K562 (cell line): ENCODE measurements at regions not wholly inside any gene's neighbourhood (a gene's known extent, or its start where the extent isn't known, plus 50 kb on each side); places are given as distances from the start of the nearest gene placed in this dataset.

Experiments
- ATAC-seq: fragments of 200-7000 bp; cut with Tn5 transposase; 3 replicates; pipeline ENCODE4 v1.9.1; 2020; ENCODE audit warnings: moderate library complexity
- BruUV-seq: library from RNA; stranded (reverse); fragments of 400-500 nt; replicated peaks from 2 replicates; lab custom pipeline; 2021; lab: Mats Ljungman, UMichigan
- CTCF ChIA-PET: fragments of 300-600 bp; formaldehyde crosslinking; extraction: SDS; loops from one replicate; lab custom pipeline; 2021; ENCODE audit warnings: low intra/inter-chr PET ratio; lab: Yijun Ruan, JAX
- POLR2A ChIA-PET: fragments of 300-600, 350-650 bp; sonication (Branson Sonifier 250); formaldehyde crosslinking; extraction: SDS; loops from one replicate; lab custom pipeline; 2021; ENCODE audit warnings: antibody characterized with exemption, inconsistent platforms; lab: Yijun Ruan, JAX
- DNase-seq, 4 experiments: peaks; one replicate each; pipeline versions ENCODE4 v3.0.0 to v3.0.0-alpha.2; 2011 to 2018; ENCODE audit warnings: low spot score in 3 of 4, mixed read lengths in 3 of 4; ENCODE audit errors: extremely low read depth in 1 of 4
- FAIRE-seq: peaks from 2 replicates; lab custom pipeline; 2011; peaks lifted over from hg19 to GRCh38; lab: Jason Lieb, UNC
- H2AFZ ChIP-seq: 2 replicates; pipeline ENCODE4 v1.6.0; 2011; ENCODE audit warnings: low read depth, low read length, control low read depth, inconsistent platforms
- H3K27ac ChIP-seq: fragments of 200-600 bp; 3 replicates; pipeline ENCODE4 v1.8.0; 2011; ENCODE audit warnings: low read depth, mild to moderate bottlenecking, control low read depth, inconsistent platforms, low read length, moderate library complexity, mixed read lengths; ENCODE audit errors: extremely low read depth
- H3K27me3 ChIP-seq, 2 experiments: fragments of 300-600 bp in 1 of 2; 2 replicates in 1 of 2; 3 replicates in 1 of 2; pipeline versions ENCODE4 v1.6.0 to v1.8.0; 2011; ENCODE audit warnings: inconsistent platforms in 2 of 2, low read length in 2 of 2, mild to moderate bottlenecking in 1 of 2, mixed read lengths in 1 of 2, moderate library complexity in 1 of 2; ENCODE audit not compliant: control insufficient read depth in 2 of 2, insufficient read depth in 2 of 2
- H3K36me3 ChIP-seq: fragments of 300-600 bp; 3 replicates; pipeline ENCODE4 v1.8.0; 2011; ENCODE audit warnings: mild to moderate bottlenecking, low read length, inconsistent platforms; ENCODE audit not compliant: control insufficient read depth, insufficient read depth
- H3K4me1 ChIP-seq, 2 experiments: fragments of 200-600 bp in 1 of 2; replicated peaks in 1 of 2; 2 replicates in 1 of 2; 3 replicates in 1 of 2; pipeline versions ENCODE4 v1.5.1 to v1.8.0; 2011; ENCODE audit warnings: inconsistent platforms in 2 of 2, low read length in 2 of 2, mild to moderate bottlenecking in 1 of 2, mixed read lengths in 1 of 2, moderate library complexity in 1 of 2; ENCODE audit not compliant: control insufficient read depth in 2 of 2, insufficient read depth in 2 of 2
- H3K4me2 ChIP-seq: 2 replicates; pipeline ENCODE4 v1.6.1; 2011; ENCODE audit warnings: low read length, control low read depth, inconsistent platforms, mixed read lengths; ENCODE audit not compliant: insufficient read depth
- H3K4me3 ChIP-seq: fragments of 200-600 bp; sonication (generic), shearing (Covaris generic); 2 replicates; pipeline ENCODE4 v1.5.1; 2016; ENCODE audit warnings: control low read depth, inconsistent platforms
- H3K79me2 ChIP-seq: fragments of 200-600 bp; 3 replicates; pipeline ENCODE4 v1.8.0; 2011; ENCODE audit warnings: low read length, inconsistent platforms; ENCODE audit not compliant: control insufficient read depth, insufficient read depth
- H3K9ac ChIP-seq, 2 experiments: 2 replicates each; pipeline versions ENCODE4 v1.6.0 to v1.6.1; 2011; ENCODE audit warnings: low read depth in 2 of 2, low read length in 2 of 2, control low read depth in 1 of 2, inconsistent platforms in 1 of 2, mild to moderate bottlenecking in 1 of 2, mixed read lengths in 1 of 2; ENCODE audit not compliant: insufficient read depth in 1 of 2
- H3K9me1 ChIP-seq: one replicate; pipeline ENCODE4 v1.6.0; 2011; ENCODE audit warnings: inconsistent platforms, mild to moderate bottlenecking, low read length, moderate library complexity; ENCODE audit not compliant: control insufficient read depth, insufficient read depth
- H3K9me3 ChIP-seq: replicated peaks from 2 replicates; pipeline ENCODE4 v1.5.1; 2011; ENCODE audit warnings: low read depth, low read length, inconsistent platforms; ENCODE audit not compliant: control insufficient read depth, insufficient read depth
- H4K20me1 ChIP-seq: replicated peaks from 2 replicates; pipeline ENCODE4 v1.6.1; 2011; ENCODE audit warnings: low read length, inconsistent platforms, mixed read lengths; ENCODE audit not compliant: control insufficient read depth, insufficient read depth
- RBBP5 ChIP-seq: fragments of 200-600 bp; sonication (generic); IDR thresholded peaks from 2 replicates; pipeline ENCODE4 v1.6.1; 2012; ENCODE audit warnings: borderline replicate concordance, mild to moderate bottlenecking, low read length, control low read depth, inconsistent platforms; ENCODE audit not compliant: insufficient read depth, poor library complexity, severe bottlenecking
- SIN3B ChIP-seq: fragments of 450-650 bp; IDR thresholded peaks from 2 replicates; pipeline ENCODE4 v1.6.1; 2017; ENCODE audit warnings: low read depth, mild to moderate bottlenecking, moderate library complexity
- SMC3 ChIP-seq: conservative IDR thresholded peaks from 2 replicates; pipeline ENCODE4 v1.6.1; 2011; ENCODE audit warnings: low read depth, low read length, improper control_type of control experiment; ENCODE audit not compliant: insufficient read depth
- SP2 ChIP-seq: IDR thresholded peaks from 2 replicates; pipeline ENCODE4 v1.6.1; 2011; ENCODE audit warnings: mild to moderate bottlenecking, low read depth, low read length, moderate library complexity; ENCODE audit not compliant: poor library complexity, severe bottlenecking; ENCODE audit errors: extremely low read depth
- ZNF668 ChIP-seq: fragments of 250-450 bp; sonication (Bioruptor Pico); IDR thresholded peaks from 2 replicates; pipeline ENCODE4 v1.8.0; 2022; ENCODE audit warnings: mild to moderate bottlenecking, inconsistent platforms
- in situ Hi-C: fragments of 300-500 bp; cut with MboI; formaldehyde crosslinking; loops from 4 replicates; pipeline ENCODE4 v1.15.0; 2018; ENCODE audit warnings: inconsistent platforms, mixed read lengths
- intact Hi-C: fragments of 100-400 bp; cut with micrococcal nuclease; formaldehyde crosslinking; loops from 2 replicates; pipeline ENCODE4 v1.14.2; 2022
- TF ChIP-seq, protein P1 (sequence below): sonication (generic); formaldehyde crosslinking; IDR thresholded peaks from 2 replicates; pipeline ENCODE4 v1.8.1; 2023; ENCODE audit warnings: missing genetic modification reagents, mild to moderate bottlenecking, borderline replicate concordance
- TF ChIP-seq, protein P2 (sequence below): fragments of 250-450 bp; sonication (Bioruptor Pico); IDR thresholded peaks from 2 replicates; pipeline ENCODE4 v1.5.0; 2021; ENCODE audit warnings: mild to moderate bottlenecking, moderate library complexity

DNA sequence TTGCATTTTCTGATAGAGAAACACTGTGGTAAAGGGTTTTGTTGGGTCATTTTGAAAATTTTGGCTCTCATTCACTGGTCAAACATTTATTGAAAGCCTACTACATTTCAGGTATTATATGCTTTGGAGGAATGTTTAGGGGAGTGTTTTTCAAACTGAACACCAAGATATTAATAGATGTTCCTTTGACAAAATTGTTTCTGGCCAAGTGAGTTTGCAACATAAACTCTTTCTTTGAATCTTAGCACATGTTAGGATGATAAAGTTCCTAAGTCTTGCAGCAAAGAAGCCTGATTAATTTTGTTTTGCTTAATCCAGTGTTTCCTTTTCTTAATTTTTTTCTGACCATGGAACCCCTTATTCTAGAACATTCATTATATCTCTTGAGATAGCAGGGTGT lies 232.5 kb upstream of the PHYHIPL start:
- CTCF ChIA-PET: no interaction called here
- BruUV-seq: no TSS peak
- Histone ChIP-seq H3K9ac (no peak overlapping the region), H3K27ac (no peak overlapping the region), H3K4me1 (no peaks in the 10 kb centered on the region), H3K9me3 (no peaks in the 10 kb centered on the region), H3K9me1 (no peaks in the 10 kb centered on the region), H3K79me2 (no peaks in the 10 kb centered on the region)
- intact Hi-C loops: no loop called here
- FAIRE-seq: no peak
- no peak for ATAC-seq
- TF ChIP-seq ZNF668 (CRISPR knock-in tag) (no peak), RBBP5 (no peak), SIN3B (no peak), SP2 (no peak), SMC3 (no peak)
- TF ChIP-seq, protein P1, sequence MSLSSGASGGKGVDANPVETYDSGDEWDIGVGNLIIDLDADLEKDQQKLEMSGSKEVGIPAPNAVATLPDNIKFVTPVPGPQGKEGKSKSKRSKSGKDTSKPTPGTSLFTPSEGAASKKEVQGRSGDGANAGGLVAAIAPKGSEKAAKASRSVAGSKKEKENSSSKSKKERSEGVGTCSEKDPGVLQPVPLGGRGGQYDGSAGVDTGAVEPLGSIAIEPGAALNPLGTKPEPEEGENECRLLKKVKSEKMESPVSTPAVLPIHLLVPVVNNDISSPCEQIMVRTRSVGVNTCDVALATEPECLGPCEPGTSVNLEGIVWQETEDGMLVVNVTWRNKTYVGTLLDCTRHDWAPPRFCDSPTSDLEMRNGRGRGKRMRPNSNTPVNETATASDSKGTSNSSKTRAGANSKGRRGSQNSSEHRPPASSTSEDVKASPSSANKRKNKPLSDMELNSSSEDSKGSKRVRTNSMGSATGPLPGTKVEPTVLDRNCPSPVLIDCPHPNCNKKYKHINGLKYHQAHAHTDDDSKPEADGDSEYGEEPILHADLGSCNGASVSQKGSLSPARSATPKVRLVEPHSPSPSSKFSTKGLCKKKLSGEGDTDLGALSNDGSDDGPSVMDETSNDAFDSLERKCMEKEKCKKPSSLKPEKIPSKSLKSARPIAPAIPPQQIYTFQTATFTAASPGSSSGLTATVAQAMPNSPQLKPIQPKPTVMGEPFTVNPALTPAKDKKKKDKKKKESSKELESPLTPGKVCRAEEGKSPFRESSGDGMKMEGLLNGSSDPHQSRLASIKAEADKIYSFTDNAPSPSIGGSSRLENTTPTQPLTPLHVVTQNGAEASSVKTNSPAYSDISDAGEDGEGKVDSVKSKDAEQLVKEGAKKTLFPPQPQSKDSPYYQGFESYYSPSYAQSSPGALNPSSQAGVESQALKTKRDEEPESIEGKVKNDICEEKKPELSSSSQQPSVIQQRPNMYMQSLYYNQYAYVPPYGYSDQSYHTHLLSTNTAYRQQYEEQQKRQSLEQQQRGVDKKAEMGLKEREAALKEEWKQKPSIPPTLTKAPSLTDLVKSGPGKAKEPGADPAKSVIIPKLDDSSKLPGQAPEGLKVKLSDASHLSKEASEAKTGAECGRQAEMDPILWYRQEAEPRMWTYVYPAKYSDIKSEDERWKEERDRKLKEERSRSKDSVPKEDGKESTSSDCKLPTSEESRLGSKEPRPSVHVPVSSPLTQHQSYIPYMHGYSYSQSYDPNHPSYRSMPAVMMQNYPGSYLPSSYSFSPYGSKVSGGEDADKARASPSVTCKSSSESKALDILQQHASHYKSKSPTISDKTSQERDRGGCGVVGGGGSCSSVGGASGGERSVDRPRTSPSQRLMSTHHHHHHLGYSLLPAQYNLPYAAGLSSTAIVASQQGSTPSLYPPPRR (CRISPR knock-in tag): no peak
- TF ChIP-seq, protein P2, sequence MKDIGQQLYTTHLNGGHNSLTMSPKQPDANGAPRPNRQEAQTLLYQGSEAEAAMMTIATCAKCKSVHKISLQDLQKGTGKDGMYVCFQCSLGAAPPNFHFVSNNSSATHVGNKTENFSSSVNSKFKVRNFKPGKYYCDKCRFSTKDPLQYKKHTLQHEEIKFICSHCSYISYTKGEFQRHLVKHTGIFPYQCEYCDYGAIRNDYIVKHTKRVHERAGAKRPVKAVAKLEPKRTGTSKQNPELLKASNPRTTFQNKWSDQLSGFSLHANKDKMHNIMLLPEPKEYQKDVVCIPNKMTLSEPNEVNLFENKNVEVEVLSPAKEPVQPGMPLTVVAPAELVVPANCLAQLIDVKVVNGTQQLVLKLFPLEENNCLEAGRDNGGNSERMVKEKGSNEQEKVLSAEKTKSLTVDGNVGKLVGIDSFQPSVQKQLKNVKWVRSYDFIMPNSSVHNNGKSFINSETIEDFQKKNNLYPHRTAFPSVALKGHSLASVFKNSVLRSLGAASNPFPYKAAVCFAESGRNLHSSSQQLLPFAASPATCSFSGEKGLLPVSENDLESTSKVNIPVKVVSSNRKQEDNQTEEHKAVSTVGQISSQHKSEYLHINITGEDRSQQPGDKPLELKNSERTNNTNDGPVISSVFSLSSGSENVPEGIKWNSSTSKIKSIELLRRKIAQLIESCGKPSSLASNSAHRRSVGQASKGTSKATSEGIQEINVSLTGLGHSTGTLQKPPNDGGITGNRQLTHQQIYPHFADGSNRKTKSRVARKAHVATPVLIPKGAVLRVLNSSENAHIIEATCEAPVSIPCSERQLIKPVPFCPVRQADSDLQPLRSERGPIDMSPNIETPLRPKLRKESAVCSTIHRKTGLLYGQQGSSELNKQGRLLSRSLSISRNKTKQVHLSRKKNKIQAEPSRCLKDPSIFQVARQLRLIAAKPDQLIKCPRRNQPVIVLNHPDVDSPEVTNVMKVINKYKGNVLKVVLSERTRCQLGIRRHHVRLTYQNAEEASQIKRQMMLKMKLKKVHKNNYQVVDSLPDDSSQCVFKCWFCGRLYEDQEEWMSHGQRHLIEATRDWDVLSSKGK (CRISPR knock-in tag): no peak
- TF ChIP-seq, all 486 proteins: peak for 0
- Histone ChIP-seq H3K36me3 (no peaks in the 10 kb centered on the region), H2AFZ (no peak overlapping the region), H4K20me1 (no peaks in the 10 kb centered on the region), H3K27me3 (no peaks in the 10 kb centered on the region), H3K4me3 (no peak overlapping the region), H3K4me2 (no peak overlapping the region)
- in situ Hi-C loops: no loop called here
- POLR2A ChIA-PET: no interaction called here
- DNase-seq: no peak
